IPS-20b (cell line): ENCODE measurements at regions not wholly inside any gene's neighbourhood (a gene's known extent, or its start where the extent isn't known, plus 50 kb on each side); places are given as distances from the start of the nearest gene placed in this dataset.

ENCODE experiments used
- H3K27ac ChIP-seq: one replicate; pipeline ENCODE4 v1.5.1; 2013; ENCODE audit warnings: low read length
- H3K27me3 ChIP-seq: 2 replicates; pipeline ENCODE4 v1.6.1; 2013; ENCODE audit warnings: mild to moderate bottlenecking, low read length, inconsistent platforms; ENCODE audit not compliant: insufficient read depth
- H3K36me3 ChIP-seq: 2 replicates; pipeline ENCODE4 v1.6.1; 2013; ENCODE audit warnings: low read depth, mild to moderate bottlenecking, inconsistent platforms, low read length, moderate library complexity; ENCODE audit not compliant: insufficient read depth
- H3K4me1 ChIP-seq: 2 replicates; pipeline ENCODE4 v1.6.1; 2013; ENCODE audit warnings: mild to moderate bottlenecking, control low read depth, inconsistent platforms, low read length, moderate library complexity; ENCODE audit not compliant: insufficient read depth
- H3K4me3 ChIP-seq: 2 replicates; pipeline ENCODE4 v1.5.1; 2013; ENCODE audit warnings: mild to moderate bottlenecking, low read length, inconsistent platforms
- H3K9ac ChIP-seq: 2 replicates; pipeline ENCODE4 v1.6.1; 2013; ENCODE audit warnings: low read depth, mild to moderate bottlenecking, inconsistent platforms, low read length, moderate library complexity
- H3K9me3 ChIP-seq: 2 replicates; pipeline ENCODE4 v1.6.1; 2013; ENCODE audit warnings: mild to moderate bottlenecking, low read depth, low read length, inconsistent platforms; ENCODE audit not compliant: insufficient read depth

DNA sequence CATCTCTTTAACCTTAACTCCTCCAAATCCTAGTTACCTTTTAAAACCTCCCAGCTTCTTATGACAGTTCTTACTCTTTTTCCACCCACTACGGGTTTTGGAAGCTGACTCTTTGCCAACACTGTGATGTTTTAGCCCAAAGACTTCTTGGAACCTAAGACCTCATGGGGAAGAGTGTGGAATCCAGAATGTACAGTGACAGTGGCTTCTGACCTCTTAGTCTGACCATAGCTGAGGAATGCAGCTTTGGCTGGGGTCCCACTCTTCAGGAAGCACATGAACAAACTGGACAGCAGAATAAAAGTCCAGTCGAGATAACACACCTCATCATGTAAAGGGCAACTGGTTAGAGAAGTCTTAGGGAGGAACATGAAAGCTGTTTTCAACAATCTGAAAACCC lies 161.1 kb upstream of the PKDCC start:
- Histone ChIP-seq H3K4me3 (no peak overlapping the region), H3K27ac (no peak overlapping the region), H3K4me1 (no peaks in the 10 kb centered on the region), H3K9ac (no peak overlapping the region), H3K36me3 (no peaks in the 10 kb centered on the region), H3K9me3 (no peaks in the 10 kb centered on the region), H3K27me3 (no peaks in the 10 kb centered on the region)

DNA sequence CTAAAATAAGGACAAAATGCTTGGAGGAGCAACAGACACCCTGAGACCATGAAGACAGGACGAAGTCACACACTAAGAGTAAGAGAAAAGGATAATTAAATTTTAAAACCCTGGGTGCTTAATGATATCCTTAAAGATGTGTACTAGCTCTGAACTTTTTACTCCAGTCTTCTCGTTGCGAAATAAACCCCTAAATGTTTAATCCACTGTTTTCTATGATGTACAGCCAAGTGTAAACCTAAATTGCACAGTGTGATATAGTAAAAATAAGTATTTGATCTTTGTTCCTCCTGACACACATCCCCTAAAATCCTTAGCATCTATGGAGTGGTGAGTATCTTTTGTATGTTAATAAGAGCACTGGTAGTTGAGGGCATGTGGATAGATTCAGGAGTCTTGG lies 157.5 kb upstream of the PKDCC start:
- no peak overlapping the region for H3K9ac ChIP-seq
- no peak overlapping the region for H3K4me3 ChIP-seq
- H3K36me3 ChIP-seq: no peaks in the 10 kb centered on the region
- H3K27ac ChIP-seq: no peak overlapping the region
- no peaks in the 10 kb centered on the region for H3K9me3 ChIP-seq
- no peaks in the 10 kb centered on the region for H3K27me3 ChIP-seq
- no peaks in the 10 kb centered on the region for H3K4me1 ChIP-seq

- no peaks in the 10 kb centered on the region for H3K4me1 ChIP-seq
- H3K4me3 ChIP-seq: no peak overlapping the region
- no peaks in the 10 kb centered on the region for H3K27me3 ChIP-seq
- H3K9me3 ChIP-seq: no peaks in the 10 kb centered on the region
- H3K27ac ChIP-seq: no peak overlapping the region
- H3K36me3 ChIP-seq: no peaks in the 10 kb centered on the region
- no peak overlapping the region for H3K9ac ChIP-seq
Observed at GRCh38 chr2:41892476-41892875, 155.3 kb upstream of the PKDCC start.

- Histone ChIP-seq H3K27ac (no peak overlapping the region), H3K27me3 (no peaks in the 10 kb centered on the region), H3K4me1 (no peaks in the 10 kb centered on the region), H3K36me3 (no peaks in the 10 kb centered on the region), H3K9ac (no peak overlapping the region), H3K4me3 (no peak overlapping the region), H3K9me3 (no peaks in the 10 kb centered on the region)
Observed at GRCh38 chr2:41894563-41895333, 153.1 kb upstream of the PKDCC start.

DNA sequence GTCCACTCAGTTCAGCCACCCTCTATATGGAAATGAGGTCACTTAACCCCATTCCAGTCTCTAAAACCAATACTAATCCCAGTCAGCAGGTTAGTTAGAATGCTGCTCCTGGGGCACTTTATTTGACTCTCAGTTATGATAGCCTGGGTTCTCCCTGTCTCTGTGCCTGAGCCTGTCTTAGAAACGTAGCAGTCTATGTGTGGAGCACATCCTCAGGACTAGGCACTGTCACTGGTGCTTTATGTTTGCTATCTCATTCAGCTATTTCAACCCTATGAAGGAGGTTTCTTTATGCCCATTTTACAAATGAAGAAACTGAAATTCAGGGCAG lies 152.5 kb upstream of the PKDCC start:
- Histone ChIP-seq H3K27ac (no peak overlapping the region), H3K9ac (no peak overlapping the region), H3K4me1 (no peaks in the 10 kb centered on the region), H3K36me3 (no peaks in the 10 kb centered on the region), H3K4me3 (no peak overlapping the region), H3K9me3 (no peaks in the 10 kb centered on the region), H3K27me3 (no peaks in the 10 kb centered on the region)

DNA sequence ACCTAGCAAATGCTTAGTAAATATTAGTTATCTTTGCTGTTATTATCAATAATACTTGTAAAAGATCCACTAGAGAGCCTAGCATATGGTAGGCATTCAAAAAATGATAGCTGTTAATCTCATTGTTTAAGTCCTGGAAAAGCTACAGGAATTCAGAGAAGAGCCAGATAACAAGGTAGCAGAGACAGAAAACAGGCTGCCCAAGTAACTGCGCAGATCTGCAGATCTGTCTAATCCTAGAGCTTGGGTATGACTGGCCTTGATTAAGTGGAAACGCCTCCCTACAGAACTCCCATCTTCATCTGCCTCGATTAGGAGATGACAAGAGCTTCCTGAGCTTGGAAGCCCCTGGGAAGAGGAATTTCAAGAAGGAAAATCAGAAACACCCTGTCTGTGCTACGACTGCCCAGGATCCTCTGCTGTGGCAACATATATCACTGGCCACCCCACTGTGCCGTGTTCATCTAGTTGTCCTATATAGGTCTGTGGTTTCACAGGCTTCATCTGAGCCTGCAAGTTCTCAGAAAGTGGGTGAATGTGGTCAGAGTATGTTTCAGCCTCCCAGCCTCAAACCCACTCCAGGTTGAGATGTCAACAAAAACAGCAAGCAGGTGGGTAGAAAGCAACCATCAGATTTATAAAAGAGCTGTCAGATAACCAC lies 151.5 kb upstream of the PKDCC start:
- no peaks in the 10 kb centered on the region for H3K4me1 ChIP-seq
- H3K4me3 ChIP-seq: no peak overlapping the region
- no peaks in the 10 kb centered on the region for H3K36me3 ChIP-seq
- no peak overlapping the region for H3K27ac ChIP-seq
- H3K9ac ChIP-seq: no peak overlapping the region
- H3K9me3 ChIP-seq: no peaks in the 10 kb centered on the region
- no peaks in the 10 kb centered on the region for H3K27me3 ChIP-seq

DNA sequence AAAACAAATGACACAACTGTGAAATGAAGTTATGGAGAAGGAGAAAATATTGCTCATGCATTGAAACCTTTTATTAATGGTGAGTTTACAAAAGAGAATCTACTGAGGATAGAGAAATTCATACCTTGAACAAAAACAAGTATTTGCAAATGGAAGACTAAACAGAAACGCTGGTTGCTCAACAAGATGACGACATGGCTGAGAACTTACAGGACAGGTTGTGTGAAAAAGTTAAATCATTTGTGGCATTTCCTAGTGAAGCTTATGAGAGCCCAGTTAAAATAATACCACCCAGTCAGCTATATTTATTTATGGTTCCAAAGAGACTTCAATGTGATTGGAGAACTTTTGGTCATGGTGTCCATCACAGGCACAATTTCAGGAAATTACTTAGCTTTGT lies 148.6 kb upstream of the PKDCC start:
- Histone ChIP-seq H3K4me1 (no peaks in the 10 kb centered on the region), H3K27ac (no peak overlapping the region), H3K36me3 (no peaks in the 10 kb centered on the region), H3K9ac (no peak overlapping the region), H3K4me3 (no peak overlapping the region), H3K9me3 (no peaks in the 10 kb centered on the region), H3K27me3 (no peaks in the 10 kb centered on the region)

DNA sequence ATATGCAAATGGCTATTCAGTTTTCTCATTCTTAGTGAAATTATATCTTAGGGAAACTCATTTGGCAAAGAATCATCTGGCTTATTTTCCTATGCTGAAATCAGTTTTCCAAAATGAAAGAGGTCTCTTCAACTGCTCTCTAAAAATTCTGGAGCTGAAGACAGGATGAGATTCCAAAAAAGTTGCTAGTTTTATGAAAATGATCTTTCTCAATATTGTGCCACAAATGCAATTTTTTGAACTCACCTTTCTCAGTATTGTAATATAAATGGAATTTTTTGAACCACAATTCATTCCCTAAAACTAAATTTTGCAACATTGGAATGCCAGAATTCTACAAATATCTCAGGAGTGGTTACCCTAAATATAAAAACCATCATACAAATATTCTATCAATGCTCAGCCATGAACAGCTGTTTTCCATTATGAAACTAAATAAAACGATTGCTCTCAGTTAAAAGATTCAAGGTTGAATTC lies 147.7 kb upstream of the PKDCC start:
- H3K4me1 ChIP-seq: no peaks in the 10 kb centered on the region
- H3K27me3 ChIP-seq: no peaks in the 10 kb centered on the region
- H3K9ac ChIP-seq: no peak overlapping the region
- no peak overlapping the region for H3K27ac ChIP-seq
- H3K9me3 ChIP-seq: no peaks in the 10 kb centered on the region
- no peak overlapping the region for H3K4me3 ChIP-seq
- no peaks in the 10 kb centered on the region for H3K36me3 ChIP-seq

DNA sequence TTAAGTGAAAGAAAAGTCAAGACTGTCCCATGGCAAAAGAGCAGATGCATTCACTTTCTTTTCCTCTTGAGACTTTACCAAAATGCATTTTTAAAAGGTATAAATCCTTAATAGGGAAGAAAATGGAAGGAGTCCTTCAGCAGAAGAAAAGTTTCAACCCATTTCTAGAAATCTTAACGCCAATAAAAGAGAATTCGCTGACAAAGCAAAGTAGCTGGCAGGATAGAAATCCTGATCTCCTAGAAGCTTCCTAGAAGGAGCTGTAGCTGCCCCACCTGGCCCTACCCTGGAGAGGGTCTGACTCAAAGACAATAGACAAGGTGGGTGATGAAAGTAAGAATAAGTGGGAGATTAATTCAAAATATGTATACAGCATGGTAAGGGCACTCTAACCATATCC lies 144.9 kb upstream of the PKDCC start:
- Histone ChIP-seq H3K27ac (no peak overlapping the region), H3K36me3 (no peaks in the 10 kb centered on the region), H3K4me3 (no peak overlapping the region), H3K4me1 (no peaks in the 10 kb centered on the region), H3K9ac (no peak overlapping the region), H3K27me3 (no peaks in the 10 kb centered on the region), H3K9me3 (no peaks in the 10 kb centered on the region)

GRCh38 chr2:41903474-41904135 lies 144.2 kb upstream of the PKDCC start:
- Histone ChIP-seq H3K9me3 (no peaks in the 10 kb centered on the region), H3K4me3 (no peak overlapping the region), H3K4me1 (no peaks in the 10 kb centered on the region), H3K36me3 (no peaks in the 10 kb centered on the region), H3K27me3 (no peaks in the 10 kb centered on the region), H3K9ac (no peak overlapping the region), H3K27ac (no peak overlapping the region)

DNA sequence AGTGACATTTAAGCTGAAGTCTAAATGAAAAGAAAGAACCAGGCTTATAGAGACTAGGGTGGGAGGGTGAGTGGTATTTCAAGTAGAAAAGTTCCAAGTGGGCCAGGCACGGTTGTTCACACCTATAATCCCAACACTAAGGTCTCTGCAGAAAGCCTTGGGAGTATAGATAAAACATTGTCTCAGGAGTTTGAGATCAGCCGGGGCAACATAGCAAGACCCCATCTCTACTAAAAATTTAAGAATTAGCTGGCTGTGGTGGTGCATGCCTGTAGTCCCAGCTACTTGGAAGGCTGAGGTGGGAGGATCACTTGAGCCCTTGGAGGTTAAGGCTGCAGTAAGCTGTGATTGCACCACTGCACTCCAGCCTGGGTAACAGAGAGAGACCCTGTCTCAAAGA lies 143.4 kb upstream of the PKDCC start:
- Histone ChIP-seq H3K4me3 (no peak overlapping the region), H3K36me3 (no peaks in the 10 kb centered on the region), H3K27me3 (no peaks in the 10 kb centered on the region), H3K4me1 (no peaks in the 10 kb centered on the region), H3K9me3 (no peaks in the 10 kb centered on the region), H3K9ac (no peak overlapping the region), H3K27ac (no peak overlapping the region)
